GOT3 (cell line): ENCODE measurements at regions not wholly inside any gene's neighbourhood (a gene's known extent, or its start where the extent isn't known, plus 50 kb on each side); places are given as distances from the start of the nearest gene placed in this dataset.

ENCODE experiments used
- DNase-seq: peaks from one replicate; lab custom pipeline; 2025; ENCODE audit warnings: mixed read lengths; lab: John Stamatoyannopoulos, UW

DNA sequence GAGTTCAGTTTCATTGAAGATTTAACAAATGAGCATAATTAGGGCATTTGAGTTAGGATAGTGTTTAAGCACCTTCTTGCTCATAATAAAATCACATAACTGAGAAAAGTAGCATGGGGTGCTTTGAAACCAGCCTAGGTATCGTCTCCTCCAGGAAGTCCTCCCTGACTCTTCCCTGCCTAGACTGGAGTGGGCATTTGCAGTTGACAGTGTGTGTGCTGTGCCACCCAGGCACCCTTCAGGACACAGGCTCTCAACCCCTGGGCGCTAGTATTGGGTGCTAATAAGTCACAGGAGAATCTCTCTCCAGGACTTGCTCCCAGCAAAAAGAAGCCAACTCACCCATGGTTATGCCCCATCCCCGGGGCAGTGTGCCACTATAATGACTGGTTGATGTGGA lies 584.1 kb downstream of the INSC start:
- DNase-seq, result no peak

DNA sequence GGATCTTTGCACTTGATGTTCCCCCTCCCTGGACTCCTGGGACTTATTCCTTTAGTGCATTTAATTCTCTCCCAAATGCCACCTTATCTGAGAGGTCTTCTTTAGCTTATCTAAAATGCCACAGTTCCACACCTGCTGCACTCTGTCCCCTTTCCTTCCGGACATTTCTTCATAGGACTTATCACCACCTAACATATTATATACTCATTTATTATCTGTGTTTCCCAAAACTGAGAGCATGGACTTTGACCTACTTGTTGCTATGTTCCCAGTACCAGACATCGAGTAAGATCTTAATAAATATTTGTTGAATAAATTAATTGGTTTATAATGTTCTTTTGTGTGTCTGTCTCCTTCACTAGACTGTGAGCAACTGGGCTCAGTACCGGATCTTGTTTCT lies 585.3 kb downstream of the INSC start:
- no peak for DNase-seq

DNA sequence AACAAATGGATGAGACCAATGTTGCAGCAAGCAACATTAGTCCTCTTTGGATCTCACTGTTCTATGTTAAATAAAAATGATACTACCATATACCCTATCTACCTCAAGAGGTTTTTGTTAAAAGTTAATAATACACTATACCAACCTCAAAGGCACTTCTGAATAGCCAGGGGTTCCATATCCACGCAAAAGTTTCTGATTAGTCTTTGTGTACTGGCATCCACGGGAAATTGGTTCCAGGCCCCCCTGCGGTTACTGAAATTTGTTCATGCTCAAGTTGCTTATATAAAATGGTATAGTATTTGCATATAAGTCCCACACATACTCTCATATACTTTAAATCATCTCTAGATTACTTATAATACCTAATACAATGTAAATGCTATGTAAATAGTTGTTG lies 585.7 kb downstream of the INSC start:
- no peak for DNase-seq

DNA sequence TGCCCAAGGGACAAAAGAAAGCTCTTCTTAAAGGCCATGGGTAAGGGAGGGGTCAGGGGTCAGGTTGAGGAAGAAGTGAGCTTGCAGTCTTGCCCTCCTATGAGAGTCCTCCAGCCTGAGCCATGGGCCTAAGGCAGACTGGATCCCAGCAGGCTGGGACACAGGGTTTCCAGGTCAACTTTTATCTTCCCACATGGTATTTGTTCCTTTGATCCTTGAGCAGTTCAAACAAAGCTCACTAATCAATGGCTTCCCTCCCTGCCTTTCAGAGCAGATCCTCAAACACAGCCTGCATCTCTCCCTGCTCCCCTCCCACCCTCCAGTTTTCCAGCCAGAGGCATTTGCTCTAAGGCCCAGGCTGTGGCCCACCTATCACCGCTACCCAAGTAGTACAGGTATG lies 589.3 kb downstream of the INSC start:
- no peak for DNase-seq

DNA sequence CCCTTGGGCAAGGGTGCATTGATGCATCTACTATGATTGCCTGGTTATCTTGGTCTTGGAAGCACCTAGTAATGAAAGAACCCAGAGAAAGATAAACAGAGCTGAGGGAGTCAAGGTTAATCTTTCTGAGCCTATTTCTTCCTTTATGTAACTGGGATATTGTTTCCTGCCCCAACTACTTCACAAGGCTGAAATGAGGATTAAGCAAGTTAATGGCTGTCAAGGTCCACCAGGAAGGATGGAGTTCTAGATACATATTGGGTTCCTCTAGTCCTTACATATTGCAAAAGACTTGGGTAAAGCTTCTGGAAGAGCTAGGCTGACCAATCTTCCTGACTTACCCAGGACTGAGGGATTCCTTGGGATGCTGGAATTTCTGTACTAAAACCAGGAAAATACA lies 589.8 kb downstream of the INSC start:
- no peak for DNase-seq

DNA sequence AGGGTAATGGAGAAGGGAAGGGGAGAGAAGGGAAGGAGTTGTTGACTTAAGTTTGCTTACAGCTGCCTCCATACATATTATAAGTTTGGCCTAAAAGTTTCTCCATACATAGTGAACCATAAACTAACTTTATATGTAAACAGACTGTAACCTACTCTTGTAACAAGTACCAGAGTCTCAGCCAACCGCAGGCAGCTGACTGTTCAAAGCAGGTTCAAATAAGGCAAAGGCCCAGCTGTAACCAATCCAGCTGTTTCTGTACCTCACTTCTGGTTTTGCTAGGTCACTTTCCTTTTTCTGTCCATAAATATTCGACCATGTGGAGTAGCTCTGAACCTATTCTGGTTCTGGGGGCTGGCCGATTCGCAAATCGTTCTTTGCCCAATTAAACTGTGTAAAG lies 591.2 kb downstream of the INSC start:
- no peak for DNase-seq

DNA sequence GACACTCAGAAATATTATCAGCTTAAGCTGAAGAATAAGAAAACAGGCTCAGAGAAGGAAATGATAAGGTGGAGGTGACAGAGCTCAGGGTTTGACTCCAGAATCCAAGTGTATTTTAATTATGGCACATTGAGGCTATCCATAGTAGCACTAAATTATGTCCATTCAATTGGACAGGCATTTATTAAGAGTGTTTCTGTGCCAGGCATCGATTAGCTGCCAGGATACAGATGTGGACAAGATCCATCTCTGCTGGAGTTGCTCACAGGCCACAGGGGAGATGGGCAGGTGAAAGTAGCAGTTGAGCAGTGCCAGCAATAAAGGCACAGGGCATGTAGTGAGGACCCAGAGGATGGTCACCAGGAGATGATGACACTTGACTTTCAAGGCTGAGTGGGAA lies 592.5 kb downstream of the INSC start:
- no peak for DNase-seq

DNA sequence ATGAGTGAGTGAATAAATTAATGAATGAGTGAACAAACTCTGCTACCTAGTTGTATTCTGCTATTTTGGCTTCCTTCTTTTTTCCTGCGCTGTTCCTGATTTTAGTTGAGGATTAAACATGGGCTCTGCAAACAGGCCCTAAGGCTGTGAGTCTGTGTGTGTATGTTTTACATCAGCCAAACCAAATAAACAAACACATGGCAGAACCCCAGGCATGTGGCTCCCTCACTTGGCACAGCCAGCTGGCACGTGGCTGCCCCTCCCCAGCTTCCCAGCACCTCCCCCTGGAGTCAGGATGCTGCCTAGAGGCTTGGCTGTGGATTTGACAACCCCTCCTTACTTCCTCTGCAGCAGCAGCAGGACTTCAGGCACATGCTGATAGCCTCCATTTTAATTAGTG lies 593.2 kb downstream of the INSC start:
- no peak for DNase-seq

DNA sequence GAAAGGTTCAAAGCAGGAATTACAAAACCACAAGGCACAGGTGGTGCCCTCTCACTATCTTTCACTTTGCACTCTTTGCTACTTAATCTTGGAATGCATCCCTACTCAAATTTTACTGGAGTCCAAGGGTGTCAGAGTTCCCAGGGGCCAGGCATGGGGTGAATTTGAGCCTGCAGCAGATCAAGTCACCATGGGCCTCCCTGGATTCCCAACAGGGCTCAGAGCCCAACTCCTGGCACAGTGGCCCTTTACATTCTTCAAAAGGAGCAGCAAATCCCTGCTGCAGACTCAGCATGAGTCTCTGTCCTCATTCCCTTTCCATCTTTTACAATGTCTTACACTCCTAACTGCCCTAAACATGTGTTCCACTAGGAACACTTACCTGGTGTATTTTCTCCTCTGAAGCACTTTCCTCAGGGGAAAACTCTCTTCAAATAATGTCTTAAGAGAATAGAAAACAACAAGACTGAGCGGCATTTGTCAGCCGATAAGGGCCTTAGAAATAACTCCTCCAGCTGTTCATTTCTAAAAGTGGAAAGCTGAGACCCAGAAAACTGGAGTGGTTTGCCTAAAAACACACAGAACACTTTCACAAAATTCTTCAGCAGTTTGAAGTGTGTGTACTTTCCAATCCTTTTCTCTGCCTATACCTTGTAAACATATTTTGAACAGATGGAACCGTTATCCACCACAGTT lies 596.0 kb downstream of the INSC start:
- no peak for DNase-seq

DNA sequence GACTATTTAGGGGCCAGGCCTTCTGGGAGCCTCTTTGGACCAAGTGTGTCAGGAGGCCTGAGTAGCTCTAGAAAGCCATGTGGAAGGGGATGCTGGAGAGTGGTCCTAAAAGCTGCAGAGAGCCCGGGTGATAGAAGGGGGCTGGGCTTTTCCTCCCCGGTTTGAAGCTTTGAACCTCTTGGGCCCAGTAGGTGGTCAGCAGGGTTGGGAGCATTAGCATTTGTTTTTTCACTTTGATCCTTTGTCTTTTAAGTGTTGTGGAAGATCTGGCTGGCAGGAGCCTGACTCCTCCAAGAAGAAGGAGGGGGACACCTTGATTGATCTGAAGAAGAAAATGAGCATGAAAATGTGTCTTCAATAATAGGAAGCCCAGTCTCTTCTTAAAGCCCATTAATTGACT lies 596.6 kb downstream of the INSC start:
- no peak for DNase-seq

DNA sequence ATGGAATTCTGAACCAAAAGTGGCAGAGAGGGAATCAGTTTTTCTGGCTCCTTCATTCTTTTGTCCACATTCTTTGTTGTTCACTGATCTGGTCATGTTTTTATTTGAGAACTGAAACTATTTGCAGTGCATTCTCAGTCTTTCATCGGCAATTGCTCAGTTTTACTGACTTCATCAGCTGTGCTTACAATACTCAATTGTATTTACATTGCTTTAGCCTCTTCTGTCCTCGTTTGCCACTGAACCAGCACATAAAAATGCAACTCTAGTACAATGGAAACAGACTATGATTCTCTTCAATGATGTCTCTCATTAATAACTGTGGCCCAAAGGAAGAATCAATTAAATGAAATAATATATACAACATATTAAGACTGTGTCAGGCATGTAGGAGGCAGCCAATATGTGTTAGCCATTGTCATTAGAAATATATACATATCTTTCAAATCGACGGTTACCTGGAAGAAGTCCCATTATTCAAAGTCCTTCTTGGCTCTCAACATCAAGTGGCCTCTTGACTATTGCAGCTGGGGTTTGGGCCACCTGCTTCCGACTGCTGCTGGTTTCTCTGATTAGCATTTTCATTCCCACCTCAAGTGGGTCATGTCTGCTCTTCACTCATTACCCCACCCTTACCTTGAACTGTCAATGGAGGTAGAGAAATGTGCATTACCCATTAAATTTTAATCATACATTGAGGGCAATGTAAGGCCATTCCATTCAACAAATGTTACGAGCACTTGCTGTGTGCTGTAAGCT lies 600.1 kb downstream of the INSC start:
- DNase-seq, result no peak

DNA sequence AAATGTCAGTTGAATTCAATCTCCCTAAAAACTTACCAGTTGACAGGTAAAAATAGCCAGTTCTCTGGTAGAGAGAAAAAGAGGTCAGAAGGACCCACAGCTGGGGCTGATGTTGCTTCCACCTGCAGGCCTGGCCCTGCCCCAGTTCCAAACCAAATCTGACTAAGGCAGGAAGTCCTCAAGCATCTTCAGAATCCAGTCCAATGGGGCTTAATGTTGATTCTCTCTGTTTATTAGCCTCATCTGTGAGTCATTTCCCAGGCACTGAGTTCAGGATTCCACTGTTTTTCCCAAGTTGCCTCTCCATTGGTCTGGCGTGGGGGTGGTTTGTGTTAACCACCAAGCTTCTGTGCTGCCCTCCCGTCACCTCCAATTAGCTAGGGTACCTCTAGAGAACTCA lies 601.8 kb downstream of the INSC start:
- DNase-seq, result no peak

DNA sequence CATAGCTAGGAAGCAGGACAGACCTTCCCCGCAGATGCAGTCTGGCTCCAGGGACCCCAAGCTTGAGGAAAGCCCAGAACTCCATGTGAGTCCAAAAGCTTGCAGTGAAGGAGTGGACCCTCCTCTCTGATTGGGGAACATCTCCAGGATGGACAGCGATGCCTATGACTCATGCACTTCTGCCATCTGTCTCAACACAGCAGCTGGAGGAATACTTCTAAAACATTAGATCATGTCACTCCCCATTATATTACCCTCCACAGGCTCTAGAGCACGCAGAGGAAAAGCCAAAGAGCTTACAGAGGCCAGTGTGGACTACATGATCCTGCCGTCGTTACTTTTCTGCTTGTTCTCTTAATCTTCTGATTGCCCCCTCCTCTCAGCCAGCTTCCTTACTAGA lies 605.7 kb downstream of the INSC start:
- DNase-seq, result no peak

DNA sequence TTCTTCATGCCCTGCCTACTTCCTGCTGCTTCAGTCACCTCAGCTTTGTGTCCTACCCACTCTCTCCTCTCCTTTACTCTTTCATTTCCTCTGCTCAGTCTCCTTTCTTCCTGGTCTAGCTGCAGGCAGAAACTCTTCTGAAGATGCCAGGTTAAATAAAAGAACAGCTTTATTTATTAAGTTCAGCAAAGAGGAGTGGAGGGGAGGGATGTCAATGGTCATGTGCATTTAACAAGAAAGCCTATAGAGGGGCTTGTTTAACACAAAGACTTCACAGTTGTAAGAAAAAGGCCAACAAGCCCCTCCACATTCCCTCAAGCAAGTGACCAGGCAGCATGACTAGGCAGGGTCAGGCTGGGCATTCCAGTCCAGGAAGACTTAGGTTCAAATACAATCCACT lies 609.2 kb downstream of the INSC start:
- no peak for DNase-seq

DNA sequence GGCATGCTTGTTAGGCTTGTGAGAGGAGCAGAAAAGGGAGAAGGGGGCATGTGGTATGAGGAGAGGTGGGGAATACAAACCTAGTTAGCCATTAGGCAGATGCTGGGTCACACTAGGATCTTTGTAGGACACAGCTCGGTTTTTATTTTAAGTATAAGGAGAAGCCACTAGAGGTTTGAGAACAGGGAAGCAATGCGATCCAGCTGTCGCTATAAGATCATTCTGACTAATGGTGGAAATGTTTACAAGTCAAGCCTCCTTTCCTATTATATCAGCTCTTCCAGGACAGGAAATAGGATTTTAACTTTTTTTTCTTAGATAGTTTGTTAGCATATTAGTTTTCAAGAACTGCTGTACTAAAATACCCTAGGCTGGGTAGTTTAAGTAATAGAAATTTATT lies 609.9 kb downstream of the INSC start:
- DNase-seq, result no peak

DNA sequence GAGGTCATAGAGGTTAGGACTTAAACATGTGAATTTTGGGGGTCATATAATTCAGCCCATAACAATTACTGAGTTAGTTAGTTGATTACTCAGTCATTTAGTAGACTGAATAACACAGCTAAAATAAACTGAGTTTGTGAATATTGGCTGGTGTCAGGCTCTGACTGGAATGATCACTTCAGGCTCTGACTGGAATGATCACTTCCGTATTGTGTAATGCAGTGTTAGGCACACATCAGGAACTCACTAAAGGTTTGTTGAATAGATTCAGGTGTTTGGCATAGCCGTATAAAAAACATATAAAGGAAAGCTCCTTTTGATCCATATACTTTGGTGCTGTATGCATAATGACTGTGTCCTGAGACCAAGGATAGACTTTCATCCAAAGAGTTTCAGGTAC lies 610.5 kb downstream of the INSC start:
- DNase-seq, result no peak

DNA sequence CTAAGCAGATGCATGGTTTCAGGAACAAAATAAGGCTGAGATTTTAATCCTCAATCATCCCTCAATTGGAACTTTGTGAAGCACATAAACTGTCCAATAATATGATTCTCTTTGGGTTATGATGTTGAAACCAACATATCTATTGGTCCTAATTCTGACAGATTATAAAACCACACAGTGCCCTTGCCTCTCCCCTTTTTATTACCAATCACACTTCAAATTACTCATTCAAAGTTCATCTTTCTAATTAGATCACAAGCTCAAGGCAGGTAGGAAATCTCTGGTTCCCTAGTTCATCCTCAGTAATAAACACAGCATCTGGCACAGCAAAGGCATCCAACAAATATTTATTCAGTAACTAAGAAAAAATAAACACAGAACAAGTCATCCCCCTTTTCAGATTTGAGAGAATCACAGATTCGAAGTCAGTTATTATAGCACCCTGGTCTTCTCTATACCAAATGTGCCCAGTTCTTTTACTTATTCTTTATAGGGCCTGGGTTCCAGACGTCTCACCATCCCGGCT lies 611.6 kb downstream of the INSC start:
- no peak for DNase-seq

DNA sequence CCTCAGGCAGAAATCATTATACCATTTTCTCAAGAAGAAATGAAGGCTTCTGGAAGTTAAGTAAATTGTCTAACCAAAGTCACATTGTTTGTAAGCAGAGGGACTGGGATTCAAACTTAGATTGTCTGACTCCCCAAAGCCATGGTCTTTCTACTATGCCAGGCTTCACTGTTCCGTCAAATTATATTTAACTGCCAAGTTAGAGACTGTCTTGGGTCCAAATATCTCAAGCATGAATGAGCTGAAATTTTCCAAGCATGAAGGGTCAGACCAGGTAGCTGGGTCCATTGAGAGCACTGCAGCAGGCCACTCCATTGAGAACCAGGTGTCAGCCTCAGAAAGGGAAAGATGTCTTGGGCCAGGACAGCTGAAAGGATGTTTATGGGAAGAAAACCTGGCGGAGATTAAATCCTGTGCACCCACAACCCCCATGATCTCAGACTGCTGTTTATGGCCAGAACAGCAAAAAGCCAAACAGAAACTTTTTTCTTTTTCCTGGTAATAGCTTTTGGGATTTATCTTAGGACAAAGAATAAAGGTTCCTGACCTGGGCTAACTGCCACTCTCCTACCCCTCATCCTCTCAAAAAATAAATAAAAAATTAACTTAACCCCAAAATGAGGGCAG lies 612.3 kb downstream of the INSC start:
- DNase-seq, result no peak

DNA sequence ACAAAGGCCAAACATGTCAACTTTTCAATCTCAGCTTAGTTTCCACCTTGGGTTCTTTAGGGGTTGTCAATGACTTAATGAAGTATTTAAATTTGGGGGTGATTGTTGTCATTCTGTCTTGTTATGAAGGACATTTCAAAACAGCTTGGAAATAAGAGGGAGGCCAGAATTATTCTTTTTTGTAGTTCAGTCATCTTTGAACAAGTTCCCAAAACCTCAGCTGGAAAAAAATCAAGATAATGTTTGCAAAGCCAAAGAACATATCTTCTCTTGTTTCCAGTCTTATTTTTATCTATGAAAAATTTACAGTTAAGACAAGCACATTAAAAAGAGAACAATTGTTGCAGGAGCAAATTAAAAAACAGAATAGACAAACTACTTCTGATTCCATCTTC lies 612.8 kb downstream of the INSC start:
- no peak for DNase-seq

DNA sequence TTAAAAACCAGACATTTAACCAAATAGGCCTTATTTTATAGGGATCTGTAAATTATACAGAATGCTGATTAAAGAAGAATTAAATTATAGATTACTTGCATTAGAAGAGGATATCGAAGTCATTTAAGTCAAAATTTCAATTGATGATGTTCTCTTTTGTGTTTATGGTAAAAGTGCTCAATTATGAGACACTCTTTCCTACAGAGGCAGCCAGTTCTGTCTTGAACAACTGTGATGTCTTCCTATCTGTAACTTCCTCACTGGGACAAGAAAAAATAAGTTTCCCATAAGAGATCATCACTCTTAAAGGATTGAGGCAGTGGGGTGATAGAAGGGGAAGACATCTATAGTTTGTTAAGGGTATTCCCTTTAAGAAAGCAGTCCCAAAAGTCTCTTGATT lies 613.5 kb downstream of the INSC start:
- no peak for DNase-seq

DNA sequence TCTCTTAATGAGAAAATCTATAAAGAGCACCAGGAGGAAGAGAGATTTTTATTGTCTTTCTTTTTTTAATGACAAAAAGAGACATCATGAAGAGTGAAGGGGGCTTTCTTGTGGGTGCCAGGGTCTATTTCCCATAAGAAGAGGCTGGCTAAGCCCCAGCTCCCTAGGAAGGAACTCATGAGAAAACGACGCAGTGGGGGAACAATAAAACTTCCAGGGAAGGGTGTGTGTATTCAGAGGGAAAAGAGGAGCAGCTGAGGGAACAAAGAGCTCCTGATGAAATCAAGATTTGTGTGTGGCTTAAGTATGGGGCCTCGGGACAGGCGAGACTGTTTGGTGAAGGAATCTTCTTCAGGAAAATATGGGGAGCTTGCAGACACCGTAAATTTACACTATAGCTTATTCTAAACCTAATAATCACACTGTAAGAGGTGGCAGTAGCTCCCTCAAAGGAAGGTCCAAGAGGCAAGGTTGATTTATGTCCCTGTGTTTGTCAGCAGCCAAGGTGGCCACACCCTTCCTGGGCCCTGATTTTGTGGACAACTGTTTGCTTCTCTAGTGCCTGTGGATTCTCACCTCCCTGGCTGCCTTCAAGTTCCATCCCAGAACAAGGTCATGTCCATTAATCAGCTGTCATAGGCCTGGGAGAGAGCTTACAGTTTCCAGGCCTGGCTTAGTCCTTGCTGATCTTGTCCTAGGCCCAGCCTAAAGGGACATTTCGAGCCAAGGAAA lies 615.7 kb downstream of the INSC start:
- DNase-seq, result no peak

DNA sequence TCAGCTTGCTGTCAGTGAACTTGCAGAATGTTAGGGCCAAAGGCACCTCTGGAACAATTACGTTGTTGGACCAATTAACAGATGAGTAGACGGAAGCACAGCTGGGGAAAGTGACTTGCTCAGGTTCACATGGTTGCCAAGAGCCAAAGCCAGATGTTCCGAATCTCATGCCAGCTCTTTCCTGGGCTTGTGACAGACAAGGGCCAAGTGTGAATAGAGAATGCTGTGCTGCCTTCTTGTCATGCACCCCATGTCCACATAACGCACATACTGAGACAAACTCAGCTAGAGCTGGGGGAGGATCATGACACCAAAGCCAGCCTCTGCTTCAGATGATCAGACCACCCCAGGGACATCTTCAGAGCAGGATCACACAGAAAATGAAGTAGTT lies 616.3 kb downstream of the INSC start:
- DNase-seq, result no peak

DNA sequence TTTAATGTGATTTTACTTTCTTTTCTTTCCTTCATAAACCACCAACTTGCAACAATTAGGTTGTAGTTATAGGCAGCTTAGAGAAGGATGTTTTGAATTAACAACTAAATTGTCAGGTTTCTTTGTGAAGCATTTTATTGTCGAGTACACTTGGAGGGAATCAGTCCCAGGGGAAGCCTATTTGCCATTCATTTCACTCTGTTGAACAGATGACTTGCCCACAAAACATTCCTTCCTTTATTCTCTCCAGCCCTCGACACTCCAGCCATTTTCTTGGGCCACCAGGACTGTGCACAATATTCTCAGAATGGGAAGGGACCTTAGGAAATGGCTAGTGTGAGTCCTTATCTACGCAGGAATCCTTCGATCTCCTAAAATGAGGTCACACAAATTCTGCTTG lies 620.6 kb downstream of the SOX6 start:
- no peak for DNase-seq
